Hepatocyte (in vitro differentiated cells): ENCODE measurements at regions not wholly inside any gene's neighbourhood (a gene's known extent, or its start where the extent isn't known, plus 50 kb on each side); places are given as distances from the start of the nearest gene placed in this dataset.

Experiments used
- DNase-seq: peaks from one replicate; pipeline ENCODE4 v3.0.0-alpha.2; 2016; ENCODE audit warnings: low spot score
- H2AFZ ChIP-seq: fragments of 200-600 bp; sonication (generic); 2 replicates; pipeline ENCODE4 v1.6.0; 2016; ENCODE audit warnings: antibody characterized with exemption, mild to moderate bottlenecking
- H3K27ac ChIP-seq: fragments of 200-600 bp; sonication (generic); 2 replicates; pipeline ENCODE4 v1.5.1; 2016; ENCODE audit warnings: mild to moderate bottlenecking
- H3K27me3 ChIP-seq: fragments of 200-600 bp; sonication (generic); 2 replicates; pipeline ENCODE4 v1.6.1; 2016
- H3K36me3 ChIP-seq: fragments of 200-600 bp; sonication (generic); replicated peaks from 2 replicates; pipeline ENCODE4 v1.5.1; 2016; ENCODE audit warnings: low read depth; ENCODE audit not compliant: insufficient read depth
- H3K4me1 ChIP-seq: fragments of 200-600 bp; sonication (generic); 2 replicates; pipeline ENCODE4 v1.5.1; 2016; ENCODE audit warnings: mild to moderate bottlenecking, moderate library complexity; ENCODE audit not compliant: insufficient read depth
- H3K4me2 ChIP-seq: fragments of 200-600 bp; sonication (generic); 2 replicates; pipeline ENCODE4 v1.6.0; 2016
- H3K4me3 ChIP-seq: fragments of 200-600 bp; sonication (generic); 2 replicates; pipeline ENCODE4 v1.5.1; 2016; ENCODE audit warnings: mild to moderate bottlenecking
- H3K79me2 ChIP-seq: fragments of 200-600 bp; sonication (generic); 2 replicates; pipeline ENCODE4 v1.6.0; 2017; ENCODE audit warnings: mild to moderate bottlenecking
- H3K9me2 ChIP-seq: fragments of 200-600 bp; sonication (generic); replicated peaks from 2 replicates; pipeline ENCODE4 v1.6.0; 2017; ENCODE audit warnings: mild to moderate bottlenecking; ENCODE audit not compliant: insufficient read depth
- H3K9me3 ChIP-seq: fragments of 200-600 bp; sonication (generic); 2 replicates; pipeline ENCODE4 v1.5.1; 2016; ENCODE audit warnings: low read depth, mild to moderate bottlenecking
- H4K20me1 ChIP-seq: fragments of 200-600 bp; sonication (generic); 2 replicates; pipeline ENCODE4 v1.6.0; 2016; ENCODE audit warnings: mild to moderate bottlenecking; ENCODE audit not compliant: insufficient read depth, poor library complexity, severe bottlenecking
- EZH2 ChIP-seq: fragments of 200-600 bp; sonication (generic); IDR thresholded peaks from 2 replicates; pipeline ENCODE4 v1.6.1; 2016; ENCODE audit warnings: antibody characterized with exemption, mild to moderate bottlenecking, borderline replicate concordance
- EZH2phosphoT487 ChIP-seq: fragments of 200-600 bp; sonication (generic); IDR thresholded peaks from one replicate; pipeline ENCODE4 v1.6.1; 2018; ENCODE audit warnings: antibody characterized with exemption, mild to moderate bottlenecking, low read depth, moderate library complexity; ENCODE audit not compliant: unreplicated experiment, severe bottlenecking
- WGBS: methylation state at CpG from one replicate; pipeline ENCODE4 v1.1.6; 2016; ENCODE audit warnings: low lambda C conversion rate; ENCODE audit errors: missing lambda C conversion rate; 5-methylcytosine and 5-hydroxymethylcytosine counted together
- TF ChIP-seq, protein P1 (sequence below): fragments of 200-600 bp; sonication (generic); IDR thresholded peaks from 2 replicates; pipeline ENCODE4 v1.5.1; 2016; ENCODE audit warnings: antibody characterized with exemption, mild to moderate bottlenecking; ENCODE audit not compliant: poor library complexity

- 73% methylated on average over 1 of the region's 1 CpG for WGBS
- H3K9me2 ChIP-seq, result no peaks in the 10 kb centered on the region
- H3K4me2 ChIP-seq, result no peak overlapping the region
- no peaks in the 10 kb centered on the region for H3K9me3 ChIP-seq
- H4K20me1 ChIP-seq, result no peaks in the 10 kb centered on the region
- H2AFZ ChIP-seq, result no peak overlapping the region
- no peaks in the 10 kb centered on the region for H3K4me1 ChIP-seq
- H3K27ac ChIP-seq, result no peak overlapping the region
- H3K36me3 ChIP-seq, result no peaks in the 10 kb centered on the region
- no peaks in the 10 kb centered on the region for H3K79me2 ChIP-seq
- no peak overlapping the region for H3K4me3 ChIP-seq
- no peaks in the 10 kb centered on the region for H3K27me3 ChIP-seq
- TF ChIP-seq, protein P1, sequence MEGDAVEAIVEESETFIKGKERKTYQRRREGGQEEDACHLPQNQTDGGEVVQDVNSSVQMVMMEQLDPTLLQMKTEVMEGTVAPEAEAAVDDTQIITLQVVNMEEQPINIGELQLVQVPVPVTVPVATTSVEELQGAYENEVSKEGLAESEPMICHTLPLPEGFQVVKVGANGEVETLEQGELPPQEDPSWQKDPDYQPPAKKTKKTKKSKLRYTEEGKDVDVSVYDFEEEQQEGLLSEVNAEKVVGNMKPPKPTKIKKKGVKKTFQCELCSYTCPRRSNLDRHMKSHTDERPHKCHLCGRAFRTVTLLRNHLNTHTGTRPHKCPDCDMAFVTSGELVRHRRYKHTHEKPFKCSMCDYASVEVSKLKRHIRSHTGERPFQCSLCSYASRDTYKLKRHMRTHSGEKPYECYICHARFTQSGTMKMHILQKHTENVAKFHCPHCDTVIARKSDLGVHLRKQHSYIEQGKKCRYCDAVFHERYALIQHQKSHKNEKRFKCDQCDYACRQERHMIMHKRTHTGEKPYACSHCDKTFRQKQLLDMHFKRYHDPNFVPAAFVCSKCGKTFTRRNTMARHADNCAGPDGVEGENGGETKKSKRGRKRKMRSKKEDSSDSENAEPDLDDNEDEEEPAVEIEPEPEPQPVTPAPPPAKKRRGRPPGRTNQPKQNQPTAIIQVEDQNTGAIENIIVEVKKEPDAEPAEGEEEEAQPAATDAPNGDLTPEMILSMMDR, result no peak
- no peak for TF ChIP-seq EZH2
- TF ChIP-seq EZH2phosphoT487, result no peak
- no peak for DNase-seq
Measured at GRCh38 chr4:164358400-164358799, 395.5 kb upstream of the SMIM31 start.

DNA sequence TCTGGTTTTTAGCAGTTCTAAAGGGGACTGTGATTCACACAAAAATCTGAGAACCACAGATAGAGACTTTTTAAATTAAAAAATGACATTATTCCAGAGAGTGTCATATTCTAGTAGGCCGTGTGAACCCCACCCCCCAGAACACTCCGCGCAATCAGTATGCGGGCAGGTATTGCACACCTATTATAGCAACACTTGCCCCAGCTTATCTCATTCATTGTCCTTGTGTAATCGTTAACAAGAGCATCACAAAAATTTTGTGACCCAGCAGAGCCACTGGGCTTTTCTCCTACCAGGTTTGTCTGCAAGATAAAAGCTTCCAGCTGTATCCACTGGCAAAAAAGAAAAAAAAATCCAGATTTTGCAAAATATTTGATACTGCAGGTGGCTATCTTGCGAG is 394.1 kb upstream of the SMIM31 start:
- Histone ChIP-seq H3K4me1 (no peaks in the 10 kb centered on the region), H3K36me3 (no peaks in the 10 kb centered on the region), H3K27me3 (no peaks in the 10 kb centered on the region), H4K20me1 (no peaks in the 10 kb centered on the region), H3K4me2 (no peak overlapping the region), H3K9me2 (no peaks in the 10 kb centered on the region), H2AFZ (no peak overlapping the region), H3K4me3 (no peak overlapping the region), H3K79me2 (no peaks in the 10 kb centered on the region), H3K9me3 (no peaks in the 10 kb centered on the region), H3K27ac (no peak overlapping the region)
- 75% methylated on average over 6 of the region's 6 CpGs for WGBS
- no peak for DNase-seq
- TF ChIP-seq, protein P1, result no peak
- TF ChIP-seq EZH2, result no peak
- TF ChIP-seq EZH2phosphoT487, result no peak

DNA sequence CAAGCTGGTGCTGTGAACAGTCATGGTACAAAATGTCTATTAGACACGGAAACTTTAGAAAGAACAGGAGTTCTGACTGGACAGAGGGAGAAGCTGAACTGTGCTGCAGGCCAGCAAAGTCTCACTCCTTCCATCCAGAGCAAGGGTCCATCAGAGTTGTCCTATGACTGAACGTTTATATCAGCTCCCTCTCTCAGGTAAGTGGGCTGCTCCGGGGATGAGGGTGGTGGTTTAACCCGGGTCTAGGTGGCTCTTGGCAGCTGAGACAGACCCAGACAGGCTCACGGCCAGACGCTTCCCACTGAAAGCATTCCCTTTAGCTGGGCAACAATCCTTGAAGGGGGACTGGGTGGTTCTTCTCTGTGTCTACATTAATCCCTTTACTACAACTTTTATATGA is 385.0 kb upstream of the SMIM31 start:
- no peaks in the 10 kb centered on the region for H3K36me3 ChIP-seq
- no peaks in the 10 kb centered on the region for H3K79me2 ChIP-seq
- no peaks in the 10 kb centered on the region for H3K4me1 ChIP-seq
- H3K27me3 ChIP-seq, result no peaks in the 10 kb centered on the region
- no peaks in the 10 kb centered on the region for H3K9me3 ChIP-seq
- H4K20me1 ChIP-seq, result no peaks in the 10 kb centered on the region
- TF ChIP-seq EZH2 (no peak), EZH2phosphoT487 (no peak)
- TF ChIP-seq, protein P1, result no peak
- H3K4me2 ChIP-seq, result no peak overlapping the region
- H3K27ac ChIP-seq, result no peak overlapping the region
- H3K4me3 ChIP-seq, result no peak overlapping the region
- no peak for DNase-seq
- H2AFZ ChIP-seq, result no peak overlapping the region
- WGBS, result 87% methylated on average over 6 of the region's 6 CpGs
- no peaks in the 10 kb centered on the region for H3K9me2 ChIP-seq

- TF ChIP-seq EZH2 (no peak), EZH2phosphoT487 (no peak)
- TF ChIP-seq, protein P1, result no peak
Measured at GRCh38 chr4:164373021-164373420, 380.9 kb upstream of the SMIM31 start.

More at GRCh38 chr4:164373021-164373420, 380.9 kb upstream of the SMIM31 start:
- Histone ChIP-seq H4K20me1 (no peaks in the 10 kb centered on the region), H3K9me2 (no peaks in the 10 kb centered on the region), H3K9me3 (no peaks in the 10 kb centered on the region), H3K4me2 (no peak overlapping the region), H3K4me1 (no peaks in the 10 kb centered on the region), H3K4me3 (no peak overlapping the region), H3K27ac (no peak overlapping the region), H2AFZ (no peak overlapping the region), H3K36me3 (no peaks in the 10 kb centered on the region), H3K27me3 (no peaks in the 10 kb centered on the region), H3K79me2 (no peaks in the 10 kb centered on the region)
- no peak for DNase-seq
- 65% methylated on average over 1 of the region's 1 CpG for WGBS
